ENCODE measurements at regions not wholly inside any gene's neighbourhood (a gene's known extent, or its start where the extent isn't known, plus 50 kb on each side); places are given as distances from the start of the nearest gene placed in this dataset.

DNA sequence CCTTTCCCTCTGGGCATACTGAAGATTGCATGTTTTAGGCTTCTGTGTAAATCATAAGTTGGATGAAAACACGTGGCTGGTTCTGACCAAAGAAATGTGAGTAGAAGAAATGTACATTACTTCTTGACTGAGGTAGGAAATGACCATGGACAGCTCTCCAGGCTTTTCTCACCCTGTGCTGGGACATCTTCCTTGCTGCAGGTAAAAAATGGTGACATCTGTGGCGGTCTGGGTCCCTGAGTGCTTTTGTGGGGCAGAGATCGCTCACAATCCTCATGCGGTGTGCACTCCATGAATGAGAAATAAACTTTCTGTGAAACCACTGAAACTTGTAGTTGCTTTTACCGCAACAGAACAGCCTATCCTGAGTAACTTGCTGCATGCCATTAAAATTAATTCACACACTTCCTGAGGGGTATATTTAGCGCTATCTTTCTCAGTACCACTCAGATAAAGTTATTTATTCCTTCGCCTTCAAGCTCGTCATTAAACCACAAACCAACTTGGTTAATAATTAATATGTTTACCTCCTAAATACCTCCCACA lies 730.4 kb downstream of the EFNA5 start:
- no peak overlapping the region for H3K4me3 ChIP-seq
- no peaks in the 10 kb centered on the region for H3K27me3 ChIP-seq

DNA sequence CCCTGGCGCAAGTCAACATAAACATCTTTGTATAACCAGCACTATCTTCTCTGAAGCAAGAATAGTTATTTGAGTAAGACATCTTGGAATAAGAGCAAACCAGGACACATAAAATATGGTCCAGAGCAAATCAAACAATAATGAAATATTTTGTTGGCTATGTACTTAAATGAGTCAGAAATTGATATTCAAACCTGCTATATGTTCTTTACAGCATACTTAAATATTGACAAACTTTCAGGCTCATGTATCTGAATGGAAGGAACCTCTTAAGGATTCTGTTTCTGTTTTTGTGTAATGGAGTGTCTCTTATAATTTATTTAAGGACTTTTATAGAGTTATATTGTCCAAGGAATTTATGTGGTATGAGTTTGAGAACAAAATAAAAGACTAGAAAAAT lies 747.3 kb downstream of the EFNA5 start:
- Histone ChIP-seq H3K27ac (no peak overlapping the region), H3K4me1 (no peaks in the 10 kb centered on the region), H3K9me3 (no peaks in the 10 kb centered on the region), H3K36me3 (no peaks in the 10 kb centered on the region), H3K27me3 (no peaks in the 10 kb centered on the region), H3K4me3 (no peak overlapping the region)
- DNase-seq (ENCODE audit: low spot score), result no peak
- TF ChIP-seq, protein P1, sequence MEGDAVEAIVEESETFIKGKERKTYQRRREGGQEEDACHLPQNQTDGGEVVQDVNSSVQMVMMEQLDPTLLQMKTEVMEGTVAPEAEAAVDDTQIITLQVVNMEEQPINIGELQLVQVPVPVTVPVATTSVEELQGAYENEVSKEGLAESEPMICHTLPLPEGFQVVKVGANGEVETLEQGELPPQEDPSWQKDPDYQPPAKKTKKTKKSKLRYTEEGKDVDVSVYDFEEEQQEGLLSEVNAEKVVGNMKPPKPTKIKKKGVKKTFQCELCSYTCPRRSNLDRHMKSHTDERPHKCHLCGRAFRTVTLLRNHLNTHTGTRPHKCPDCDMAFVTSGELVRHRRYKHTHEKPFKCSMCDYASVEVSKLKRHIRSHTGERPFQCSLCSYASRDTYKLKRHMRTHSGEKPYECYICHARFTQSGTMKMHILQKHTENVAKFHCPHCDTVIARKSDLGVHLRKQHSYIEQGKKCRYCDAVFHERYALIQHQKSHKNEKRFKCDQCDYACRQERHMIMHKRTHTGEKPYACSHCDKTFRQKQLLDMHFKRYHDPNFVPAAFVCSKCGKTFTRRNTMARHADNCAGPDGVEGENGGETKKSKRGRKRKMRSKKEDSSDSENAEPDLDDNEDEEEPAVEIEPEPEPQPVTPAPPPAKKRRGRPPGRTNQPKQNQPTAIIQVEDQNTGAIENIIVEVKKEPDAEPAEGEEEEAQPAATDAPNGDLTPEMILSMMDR (IDR thresholded peaks at IDR 0.05), result no peak

More for the DNA sequence above, 730.4 kb downstream of the EFNA5 start:
- Histone ChIP-seq H3K9me3 (no peaks in the 10 kb centered on the region), H3K4me1 (no peaks in the 10 kb centered on the region), H3K27ac (no peak overlapping the region), H3K36me3 (no peaks in the 10 kb centered on the region)
- DNase-seq (ENCODE audit: low spot score), result no peak
- TF ChIP-seq, protein P1 (IDR thresholded peaks at IDR 0.05), result no peak

GRCh38 chr5:106921567-106921966 lies 749.2 kb downstream of the EFNA5 start:
- no peak overlapping the region for H3K27ac ChIP-seq
- no peaks in the 10 kb centered on the region for H3K27me3 ChIP-seq
- TF ChIP-seq, protein P1 (IDR thresholded peaks at IDR 0.05), result no peak
- H3K36me3 ChIP-seq, result no peaks in the 10 kb centered on the region
- H3K4me3 ChIP-seq, result no peak overlapping the region
- H3K9me3 ChIP-seq, result no peaks in the 10 kb centered on the region
- DNase-seq (ENCODE audit: low spot score), result no peak
- no peaks in the 10 kb centered on the region for H3K4me1 ChIP-seq

GRCh38 chr5:106910486-106910885 lies 760.3 kb downstream of the EFNA5 start:
- no peak overlapping the region for H3K27ac ChIP-seq
- DNase-seq (ENCODE audit: low spot score), result no peak
- TF ChIP-seq, protein P1 (IDR thresholded peaks at IDR 0.05), result no peak
- H3K27me3 ChIP-seq, result no peaks in the 10 kb centered on the region
- H3K4me1 ChIP-seq, result no peaks in the 10 kb centered on the region
- H3K9me3 ChIP-seq, result no peaks in the 10 kb centered on the region
- H3K4me3 ChIP-seq, result no peak overlapping the region
- H3K36me3 ChIP-seq, result no peaks in the 10 kb centered on the region

- H3K4me1 ChIP-seq, result no peaks in the 10 kb centered on the region
- no peaks in the 10 kb centered on the region for H3K9me3 ChIP-seq
- no peak overlapping the region for H3K27ac ChIP-seq
- TF ChIP-seq, protein P1 (IDR thresholded peaks at IDR 0.05), result no peak
- no peaks in the 10 kb centered on the region for H3K36me3 ChIP-seq
- H3K4me3 ChIP-seq, result no peak overlapping the region
- H3K27me3 ChIP-seq, result no peaks in the 10 kb centered on the region
- DNase-seq (ENCODE audit: low spot score), result no peak
These were observed 761.0 kb downstream of the EFNA5 start for GRCh38 chr5:106909716-106910115.

GRCh38 chr5:106907979-106908378 lies 762.8 kb downstream of the EFNA5 start:
- no peak for DNase-seq (ENCODE audit: low spot score)
- no peaks in the 10 kb centered on the region for H3K4me1 ChIP-seq
- TF ChIP-seq, protein P1 (IDR thresholded peaks at IDR 0.05), result no peak
- no peaks in the 10 kb centered on the region for H3K36me3 ChIP-seq
- no peak overlapping the region for H3K4me3 ChIP-seq
- no peak overlapping the region for H3K27ac ChIP-seq
- H3K9me3 ChIP-seq, result no peaks in the 10 kb centered on the region
- no peaks in the 10 kb centered on the region for H3K27me3 ChIP-seq
